ENCODE measurements at regions not wholly inside any gene's neighbourhood (a gene's known extent, or its start where the extent isn't known, plus 50 kb on each side); places are given as distances from the start of the nearest gene placed in this dataset.

DNA sequence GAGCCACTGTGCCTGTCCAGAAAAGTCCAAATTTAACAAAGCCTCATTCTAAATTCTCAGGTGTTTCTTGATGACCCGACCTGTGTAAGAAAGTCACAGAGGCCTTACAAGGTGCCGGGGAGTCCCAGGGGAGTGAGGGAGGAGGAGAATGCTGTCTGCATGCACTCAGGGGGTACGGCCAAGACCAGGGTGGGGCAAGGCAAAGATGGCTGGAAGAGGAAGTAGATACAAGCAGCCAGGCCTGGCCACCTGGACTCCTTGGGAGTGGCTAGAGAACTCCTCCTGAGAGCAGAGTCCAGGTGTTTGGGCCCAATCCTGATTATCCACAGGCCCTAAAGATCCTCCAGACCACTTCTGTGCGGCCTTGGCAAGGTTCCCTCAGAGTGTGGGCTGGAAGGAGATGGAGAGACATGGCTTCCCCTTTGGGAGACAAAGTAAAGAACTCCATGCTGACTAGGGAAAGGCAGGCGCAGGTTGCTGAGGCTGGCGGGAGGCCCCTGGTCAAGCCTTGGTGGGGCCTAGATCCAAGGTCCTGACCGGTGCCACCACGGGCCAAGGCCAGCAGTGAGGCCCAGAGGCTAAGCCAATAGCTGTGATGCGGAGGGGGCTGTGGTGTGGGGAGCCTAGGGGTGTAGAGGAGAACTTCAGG, 74.7 kb downstream of the COPS8 start:
- Mint-ChIP-seq H3K36me3 (no peaks in the 10 kb centered on the region), H3K27ac (peak overlapping the region in 1 of 6 donors; percentile 53), H3K27me3 (peaks cover 8 to 16% (median 8%) of the 10 kb centered on the region in 3 donors), H3K4me3 (peak overlapping the region in 2 of 8 donors; percentile 33 to 60), H3K9me3 (peaks cover 0 to 4% (median 0%) of the 10 kb centered on the region in 7 donors), H3K4me1 (peaks cover 0 to 10% (median 6%) of the 10 kb centered on the region in 3 donors)
- ATAC-seq (ENCODE audit: low read depth in 2 of 2) (no peak), DNase-seq (no peak)

DNA sequence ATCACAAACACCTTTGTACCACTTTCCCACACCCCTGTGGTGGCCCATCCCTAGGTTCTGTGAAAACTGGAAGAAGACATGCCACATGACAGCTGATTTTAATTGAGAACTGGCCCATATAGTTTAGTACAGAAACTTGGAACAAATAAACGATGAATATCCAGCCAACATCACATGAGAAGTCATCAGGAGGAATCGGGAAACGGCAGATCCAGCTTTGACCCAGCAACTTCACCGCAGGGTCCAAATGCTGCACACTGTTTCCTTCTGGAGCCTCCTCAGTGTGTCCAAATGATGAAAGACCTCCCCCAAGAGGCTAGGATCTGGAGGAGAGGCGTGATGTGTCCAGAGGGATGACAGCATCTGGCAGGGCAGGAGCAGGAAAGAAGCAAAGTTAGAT, 75.5 kb downstream of the COPS8 start:
- Mint-ChIP-seq H3K36me3 (no peaks in the 10 kb centered on the region), H3K9me3 (peaks cover 0 to 4% (median 0%) of the 10 kb centered on the region in 7 donors), H3K4me1 (peaks cover 0 to 10% (median 6%) of the 10 kb centered on the region in 3 donors), H3K27ac (peak overlapping the region in 1 of 6 donors; percentile 17), H3K4me3 (no peak overlapping the region), H3K27me3 (peaks cover 10 to 21% (median 13%) of the 10 kb centered on the region in 3 donors)
- no peak for DNase-seq
- ATAC-seq (ENCODE audit: low read depth in 2 of 2): no peak

DNA sequence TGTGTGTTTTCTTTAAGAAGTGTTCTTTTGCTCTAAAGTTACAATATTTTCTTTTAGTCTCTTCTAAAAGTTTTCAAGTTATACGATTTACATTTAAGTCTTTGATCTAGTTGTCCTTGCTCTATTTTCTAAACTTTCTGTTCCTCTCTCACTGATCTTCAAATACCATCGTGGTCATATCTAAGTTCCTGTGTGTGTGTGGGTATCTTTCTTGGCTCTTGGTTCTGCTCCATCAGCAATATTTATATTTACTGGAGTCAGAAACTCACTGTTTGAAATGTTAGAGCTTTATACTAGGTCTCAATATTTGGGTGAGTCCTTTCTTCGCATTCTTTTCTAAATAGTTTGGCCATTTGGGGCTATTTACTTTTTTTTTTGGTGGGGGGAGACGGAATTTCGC, 77.3 kb downstream of the COPS8 start:
- Mint-ChIP-seq H3K27ac (peak overlapping the region in 1 of 6 donors; percentile 64), H3K36me3 (no peaks in the 10 kb centered on the region), H3K4me1 (peaks cover 0 to 10% (median 6%) of the 10 kb centered on the region in 3 donors), H3K4me3 (peak overlapping the region in 1 of 8 donors; percentile 25), H3K9me3 (peaks cover 0 to 5% (median 1%) of the 10 kb centered on the region in 7 donors), H3K27me3 (peaks cover 17 to 23% (median 23%) of the 10 kb centered on the region in 3 donors)
- ATAC-seq (ENCODE audit: low read depth in 2 of 2) (no peak), DNase-seq (no peak)

DNA sequence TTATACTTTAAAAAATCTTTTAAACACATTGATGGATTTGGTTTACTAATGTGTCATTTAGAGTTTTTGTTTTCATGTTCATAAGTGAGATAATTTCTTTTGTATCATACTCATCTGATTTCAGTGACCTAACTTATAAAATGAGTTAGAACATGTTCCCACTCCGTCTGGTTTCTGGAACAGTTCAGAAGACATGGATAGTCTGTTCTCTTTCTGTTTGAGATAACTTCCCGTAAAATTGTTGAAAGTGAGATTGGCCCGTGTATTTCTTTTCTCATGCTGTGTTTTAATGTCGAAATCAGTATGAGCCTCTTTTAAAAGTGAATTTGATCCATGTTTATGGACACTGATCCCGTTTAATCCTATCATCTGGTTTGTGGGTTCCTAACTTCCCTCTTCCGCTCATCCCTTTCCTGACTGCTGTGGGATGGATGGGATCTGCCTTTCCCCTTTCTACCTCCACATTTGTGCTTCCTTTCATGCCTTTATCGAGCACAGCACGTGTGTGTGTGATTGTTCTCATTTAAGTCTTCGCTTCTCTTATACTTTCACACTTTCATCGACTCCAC, 78.9 kb downstream of the COPS8 start:
- Mint-ChIP-seq H3K9me3 (peaks cover 0 to 21% (median 4%) of the 10 kb centered on the region in 7 donors), H3K27me3 (peaks cover 17 to 30% (median 27%) of the 10 kb centered on the region in 3 donors), H3K4me1 (peaks cover 0 to 6% (median 3%) of the 10 kb centered on the region in 3 donors), H3K36me3 (no peaks in the 10 kb centered on the region), H3K27ac (no peak overlapping the region), H3K4me3 (no peak overlapping the region)
- ATAC-seq (ENCODE audit: low read depth in 2 of 2) (no peak), DNase-seq (no peak)

DNA sequence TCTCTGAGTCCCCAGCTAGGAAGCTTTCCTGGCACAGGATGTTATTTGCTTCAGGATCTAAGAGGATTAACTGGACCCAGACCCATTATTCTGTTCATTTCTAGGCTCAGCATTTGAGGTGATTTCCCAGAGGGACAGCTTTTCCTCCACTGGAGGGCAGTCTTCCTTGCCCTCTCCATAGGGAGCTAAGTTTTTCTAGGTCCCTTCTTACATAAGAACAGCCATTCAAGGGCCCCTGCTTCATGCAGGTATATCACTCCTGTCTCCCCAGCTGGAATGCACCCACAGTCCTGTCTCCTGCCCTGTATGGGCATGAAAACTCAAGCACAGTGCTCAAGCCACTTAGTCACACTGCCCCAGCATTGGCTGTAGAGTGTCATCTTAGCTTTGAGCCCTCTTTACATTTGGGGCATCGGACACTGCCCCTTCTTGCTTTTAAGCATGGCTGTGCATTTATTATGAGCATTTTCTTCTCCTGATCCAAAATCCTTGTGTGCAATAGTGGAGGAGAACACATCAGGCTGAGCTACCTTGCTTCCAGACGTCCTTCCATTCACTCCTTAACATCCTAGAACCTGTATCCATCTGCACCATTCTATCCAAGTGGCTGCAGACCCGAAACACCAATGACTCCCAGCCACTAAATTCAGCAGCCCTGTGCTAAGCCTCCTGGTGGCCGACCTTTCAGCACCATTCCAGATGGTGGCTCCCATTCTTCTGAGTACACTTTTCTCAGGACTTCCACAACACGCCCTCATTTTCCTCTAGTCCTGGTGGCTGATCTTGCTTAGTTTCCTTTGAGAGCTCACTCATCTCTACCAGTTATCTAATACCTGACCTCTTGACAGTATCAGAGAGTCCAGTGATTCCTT, 80.0 kb downstream of the COPS8 start:
- peak overlapping the region in 1 of 6 donors; percentile 11 for H3K27ac Mint-ChIP-seq

DNA sequence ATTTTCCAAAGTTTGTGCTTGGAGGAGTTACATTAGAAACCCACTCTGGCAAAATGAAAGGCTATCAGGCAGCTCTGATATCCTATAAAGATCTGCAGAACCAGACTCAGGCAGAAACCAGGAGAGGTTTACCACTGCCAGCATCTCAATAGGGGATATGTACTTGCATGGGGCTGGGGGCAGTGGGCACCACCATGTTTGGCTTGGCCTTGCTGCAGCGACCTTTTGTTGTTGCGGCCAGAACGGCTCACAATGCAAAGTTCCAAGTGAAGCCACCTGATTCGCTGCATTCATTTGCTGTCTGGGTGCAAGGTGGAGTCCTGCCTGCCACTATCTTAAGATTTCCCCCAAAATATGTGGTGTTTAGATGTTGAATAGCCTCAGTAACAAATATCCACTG, 81.3 kb downstream of the COPS8 start:
- peaks cover 0 to 23% (median 4%) of the 10 kb centered on the region in 7 donors for H3K9me3 Mint-ChIP-seq
- H3K36me3 Mint-ChIP-seq: no peaks in the 10 kb centered on the region
- H3K27ac Mint-ChIP-seq: no peak overlapping the region
- peaks cover 0 to 6% (median 0%) of the 10 kb centered on the region in 3 donors for H3K4me1 Mint-ChIP-seq
- no peak for ATAC-seq (ENCODE audit: low read depth in 2 of 2)
- no peak overlapping the region for H3K4me3 Mint-ChIP-seq
- peaks cover 17 to 35% (median 27%) of the 10 kb centered on the region in 3 donors for H3K27me3 Mint-ChIP-seq
- no peak for DNase-seq

More for the DNA sequence above, 80.0 kb downstream of the COPS8 start:
- Mint-ChIP-seq H3K4me1 (peaks cover 0 to 6% (median 0%) of the 10 kb centered on the region in 3 donors), H3K9me3 (peaks cover 0 to 23% (median 4%) of the 10 kb centered on the region in 7 donors), H3K36me3 (no peaks in the 10 kb centered on the region), H3K4me3 (no peak overlapping the region), H3K27me3 (peaks cover 17 to 30% (median 30%) of the 10 kb centered on the region in 3 donors)
- no peak for ATAC-seq (ENCODE audit: low read depth in 2 of 2)
- no peak for DNase-seq

DNA sequence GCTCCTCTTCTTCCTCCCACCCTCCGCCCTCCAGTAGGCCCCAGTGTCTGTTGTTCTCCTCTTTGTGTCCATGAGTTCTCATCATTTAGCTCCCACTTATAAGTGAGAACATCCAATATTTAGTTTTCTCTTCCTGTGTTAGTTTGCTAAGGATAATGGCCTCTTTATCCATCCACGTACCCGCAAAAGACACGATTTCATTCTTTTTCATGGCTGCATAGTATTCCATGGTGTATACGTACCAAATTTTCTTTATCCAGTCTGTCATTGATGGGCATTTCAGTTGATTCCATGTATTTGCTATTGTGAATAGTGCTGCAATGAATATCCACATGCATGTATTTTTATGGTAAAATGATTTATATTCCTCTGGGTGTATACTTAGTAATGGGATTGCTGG, 82.2 kb downstream of the COPS8 start:
- Mint-ChIP-seq H3K36me3 (no peaks in the 10 kb centered on the region), H3K4me3 (no peak overlapping the region), H3K9me3 (peaks cover 0 to 23% (median 7%) of the 10 kb centered on the region in 7 donors), H3K27me3 (peaks cover 17 to 35% (median 27%) of the 10 kb centered on the region in 3 donors), H3K27ac (no peak overlapping the region), H3K4me1 (peaks cover 0 to 3% (median 0%) of the 10 kb centered on the region in 3 donors)
- no peak for DNase-seq
- no peak for ATAC-seq (ENCODE audit: low read depth in 2 of 2)

DNA sequence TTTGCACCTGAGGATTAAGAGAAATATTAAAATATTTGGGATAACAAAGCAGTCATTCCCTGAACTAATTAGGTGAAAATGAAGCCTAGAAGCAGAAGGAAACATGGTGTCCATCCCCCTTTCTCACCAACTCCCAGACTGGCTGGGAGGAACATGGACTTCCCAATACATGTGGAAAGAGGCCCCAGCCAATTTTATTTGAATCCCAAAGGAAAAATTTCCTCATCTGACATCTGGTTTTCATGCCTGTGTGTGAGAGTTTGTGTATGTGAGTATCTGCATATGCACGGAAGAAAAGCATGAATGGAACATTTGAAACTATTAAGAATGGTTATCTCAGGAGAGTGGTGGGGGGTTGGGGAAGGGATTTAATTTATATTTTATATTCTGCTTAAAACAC, 84.3 kb downstream of the COPS8 start:
- peak overlapping the region in 1 of 6 donors; percentile 20 for H3K27ac Mint-ChIP-seq
- H3K27me3 Mint-ChIP-seq: peaks cover 21 to 36% (median 26%) of the 10 kb centered on the region in 3 donors
- no peaks in the 10 kb centered on the region for H3K4me1 Mint-ChIP-seq
- no peaks in the 10 kb centered on the region for H3K36me3 Mint-ChIP-seq
- DNase-seq (no peak), ATAC-seq (ENCODE audit: low read depth in 2 of 2) (no peak)
- H3K9me3 Mint-ChIP-seq: peaks cover 4 to 41% (median 10%) of the 10 kb centered on the region in 7 donors
- peak overlapping the region in 1 of 8 donors; percentile 45 for H3K4me3 Mint-ChIP-seq

DNA sequence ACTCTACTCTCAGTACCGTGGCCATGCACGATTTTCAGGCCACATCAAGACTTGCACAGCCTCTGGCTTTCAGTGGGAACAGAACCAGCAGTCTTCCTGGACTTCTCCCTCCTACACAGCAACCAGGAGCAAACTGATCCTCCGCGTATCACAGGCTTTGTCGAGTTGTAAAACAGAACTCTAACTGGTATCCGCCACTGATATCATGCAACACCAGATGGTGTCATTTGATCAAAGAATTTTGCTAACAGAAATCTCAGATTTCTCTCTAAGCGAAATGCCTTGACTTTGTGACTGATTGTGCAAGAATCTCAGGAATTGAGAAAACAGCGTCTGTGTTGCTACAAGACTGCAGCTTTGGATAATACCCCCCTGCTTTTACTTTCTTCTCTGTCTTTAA, 85.7 kb downstream of the COPS8 start:
- Mint-ChIP-seq H3K4me3 (no peak overlapping the region), H3K36me3 (peaks cover 0 to 3% of the 10 kb centered on the region in 2 donors), H3K4me1 (no peaks in the 10 kb centered on the region), H3K27ac (no peak overlapping the region), H3K27me3 (peaks cover 15 to 32% (median 17%) of the 10 kb centered on the region in 3 donors), H3K9me3 (peaks cover 5 to 47% (median 10%) of the 10 kb centered on the region in 7 donors)
- DNase-seq: no peak
- ATAC-seq (ENCODE audit: low read depth in 2 of 2): no peak

DNA sequence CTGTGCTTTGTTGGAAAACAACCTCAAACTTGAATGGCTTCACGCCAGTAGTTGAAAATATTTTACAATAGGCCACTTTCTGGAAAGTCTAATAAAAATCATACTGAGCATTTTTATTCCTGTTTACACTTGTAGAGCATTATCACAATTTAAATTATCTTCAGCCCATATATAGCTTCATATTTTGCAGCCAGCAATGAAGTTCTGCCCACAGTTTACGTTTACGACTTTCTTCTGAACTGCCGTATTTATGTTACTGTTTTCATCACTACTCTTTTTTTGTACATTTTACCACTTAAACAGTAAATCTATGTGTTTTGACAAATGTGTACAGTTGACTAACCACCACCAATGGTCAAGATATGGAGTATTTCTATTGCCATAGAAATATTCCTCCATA, 86.2 kb downstream of the COPS8 start:
- H3K27ac Mint-ChIP-seq: no peak overlapping the region
- peaks cover 15 to 27% (median 17%) of the 10 kb centered on the region in 3 donors for H3K27me3 Mint-ChIP-seq
- H3K36me3 Mint-ChIP-seq: peaks cover 0 to 3% of the 10 kb centered on the region in 2 donors
- no peak for ATAC-seq (ENCODE audit: low read depth in 2 of 2)
- H3K4me3 Mint-ChIP-seq: no peak overlapping the region
- DNase-seq: no peak
- H3K4me1 Mint-ChIP-seq: no peaks in the 10 kb centered on the region
- H3K9me3 Mint-ChIP-seq: peaks cover 5 to 47% (median 10%) of the 10 kb centered on the region in 7 donors

DNA sequence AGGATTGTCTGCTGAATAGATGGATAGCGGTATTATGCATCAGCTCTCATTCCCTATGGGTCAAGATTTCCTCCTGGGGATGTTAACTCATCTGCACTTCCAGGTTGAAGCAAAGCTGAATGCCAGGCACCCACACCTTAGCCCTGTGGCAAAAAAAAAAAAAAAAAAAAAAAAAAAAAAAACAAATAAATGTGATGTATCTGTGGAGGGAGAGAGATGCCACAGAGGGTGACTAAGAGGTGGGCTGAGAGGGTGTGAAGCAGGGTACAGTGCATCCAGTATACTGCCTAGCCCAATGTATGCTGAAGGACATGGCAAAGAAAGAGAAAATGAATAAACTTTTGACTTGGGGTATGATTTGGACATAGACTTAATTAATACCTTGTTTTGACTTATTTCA, 91.4 kb downstream of the COPS8 start:
- Mint-ChIP-seq H3K27me3 (peaks cover 13 to 26% (median 22%) of the 10 kb centered on the region in 3 donors), H3K36me3 (peaks cover 0 to 3% of the 10 kb centered on the region in 2 donors), H3K27ac (no peak overlapping the region), H3K4me1 (no peaks in the 10 kb centered on the region), H3K9me3 (peaks cover 5 to 24% (median 8%) of the 10 kb centered on the region in 7 donors), H3K4me3 (no peak overlapping the region)
- DNase-seq (no peak), ATAC-seq (ENCODE audit: low read depth in 2 of 2) (no peak)

DNA sequence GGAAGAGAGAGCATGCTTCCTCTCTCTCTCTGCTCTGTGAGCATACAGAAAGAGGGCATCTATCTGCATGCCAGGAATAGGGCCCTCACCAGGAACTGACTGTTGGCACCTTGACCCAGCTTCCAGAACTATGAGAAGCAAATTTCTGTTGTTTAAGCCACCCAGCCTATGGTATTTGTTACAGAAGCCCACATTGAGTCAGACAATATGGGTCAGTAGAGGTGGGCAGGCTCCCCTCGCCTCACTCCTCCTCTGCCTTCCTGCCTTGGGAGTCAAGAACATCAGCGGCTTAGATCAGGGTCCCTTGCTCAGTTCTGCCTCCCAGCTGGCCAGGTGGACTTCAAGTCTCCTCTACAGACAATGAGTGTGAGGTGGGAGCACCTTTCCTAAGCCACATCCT, 92.3 kb downstream of the COPS8 start:
- no peaks in the 10 kb centered on the region for H3K4me1 Mint-ChIP-seq
- ATAC-seq (ENCODE audit: low read depth in 2 of 2) (no peak), DNase-seq (no peak)
- H3K9me3 Mint-ChIP-seq: peaks cover 5 to 24% (median 6%) of the 10 kb centered on the region in 7 donors
- H3K4me3 Mint-ChIP-seq: no peak overlapping the region
- peaks cover 0 to 3% of the 10 kb centered on the region in 2 donors for H3K36me3 Mint-ChIP-seq
- no peak overlapping the region for H3K27ac Mint-ChIP-seq
- H3K27me3 Mint-ChIP-seq: peaks cover 13 to 31% (median 22%) of the 10 kb centered on the region in 3 donors

DNA sequence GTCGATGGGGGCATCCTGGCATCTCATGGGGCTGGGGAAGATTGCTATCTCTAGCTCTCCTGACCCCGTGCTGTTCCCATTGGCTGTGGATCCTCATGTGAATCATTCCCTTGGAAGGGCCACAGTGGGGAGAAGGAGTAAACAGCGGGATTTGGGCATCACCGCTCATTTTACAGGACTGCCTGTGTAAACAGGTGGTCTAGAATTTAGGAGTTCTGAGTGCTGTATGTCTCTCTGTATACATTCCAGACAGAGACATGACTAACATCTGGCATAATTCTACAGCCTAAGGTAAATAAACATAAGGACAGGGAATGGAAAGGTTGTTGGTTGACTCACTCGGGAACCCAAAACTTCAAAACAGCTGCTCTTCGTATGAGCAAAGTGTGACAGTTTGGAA, 92.7 kb downstream of the COPS8 start:
- Mint-ChIP-seq H3K27me3 (peaks cover 13 to 27% (median 20%) of the 10 kb centered on the region in 3 donors), H3K4me1 (no peaks in the 10 kb centered on the region), H3K4me3 (no peak overlapping the region), H3K36me3 (peaks cover 0 to 3% of the 10 kb centered on the region in 2 donors), H3K27ac (no peak overlapping the region), H3K9me3 (peaks cover 3 to 21% (median 6%) of the 10 kb centered on the region in 7 donors)
- DNase-seq (no peak), ATAC-seq (ENCODE audit: low read depth in 2 of 2) (no peak)
